GM19468 (cell line): ENCODE measurements at regions not wholly inside any gene's neighbourhood (a gene's known extent, or its start where the extent isn't known, plus 50 kb on each side); places are given as distances from the start of the nearest gene placed in this dataset.

Experiments
- ATAC-seq: cut with Tn5 transposase; IDR thresholded peaks from one replicate; pipeline ENCODE4 v1.9.1; 2021; ENCODE audit warnings: mild to moderate bottlenecking, moderate library complexity, moderate number of reproducible peaks; ENCODE audit not compliant: unreplicated experiment; ENCODE audit errors: extremely low read depth

DNA sequence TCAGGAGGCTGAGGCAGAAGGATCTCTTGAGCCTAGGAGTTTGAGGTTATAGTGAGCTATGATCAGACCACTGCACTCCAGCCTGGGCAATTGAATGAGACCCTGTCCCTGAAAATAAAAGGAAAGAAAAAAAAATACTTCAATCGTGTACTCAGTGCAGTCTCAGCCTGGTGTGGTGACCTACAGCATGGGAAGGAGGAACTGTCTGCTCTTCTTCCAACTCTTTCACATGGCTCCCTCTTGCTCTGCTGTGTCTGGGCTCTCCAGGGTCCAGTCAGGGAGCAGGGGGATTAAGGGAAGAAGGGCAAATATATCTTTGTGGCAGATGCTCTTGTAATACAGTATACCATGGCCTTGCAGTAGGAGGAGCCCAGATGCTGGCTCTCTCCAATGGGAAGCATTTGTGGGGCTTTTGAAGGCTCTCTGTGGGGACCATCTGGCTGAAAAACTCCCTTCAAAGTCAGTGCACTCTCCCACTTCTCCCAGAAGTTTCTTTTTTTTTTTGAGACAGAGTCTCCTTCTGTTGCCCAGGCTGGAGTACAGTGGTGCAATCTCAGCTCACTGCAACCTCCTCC lies 76.6 kb upstream of the TMPO start:
- ATAC-seq, result no peak

DNA sequence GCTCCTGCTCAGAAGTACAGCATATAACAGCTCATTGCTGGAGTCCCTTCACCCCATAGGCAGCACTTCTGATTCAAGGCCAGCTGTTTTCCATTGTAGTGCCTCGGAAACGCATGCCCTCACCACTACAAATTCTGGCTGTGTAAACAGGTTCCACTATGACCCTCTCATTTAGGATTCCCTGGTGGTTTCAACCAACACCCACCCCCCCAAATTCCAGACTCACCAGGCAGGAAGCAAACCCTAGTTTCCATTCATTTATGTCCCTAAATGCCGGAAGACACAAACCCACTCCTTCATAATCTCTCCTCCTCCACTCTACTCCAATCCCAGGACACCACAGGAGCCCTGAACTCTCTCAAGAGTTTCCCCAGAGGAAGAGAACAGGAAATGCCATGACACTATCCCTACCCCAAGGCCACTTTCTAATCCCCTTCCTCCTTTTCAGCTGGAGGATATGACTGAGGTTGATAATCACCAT lies 75.9 kb upstream of the TMPO start:
- no peak for ATAC-seq

DNA sequence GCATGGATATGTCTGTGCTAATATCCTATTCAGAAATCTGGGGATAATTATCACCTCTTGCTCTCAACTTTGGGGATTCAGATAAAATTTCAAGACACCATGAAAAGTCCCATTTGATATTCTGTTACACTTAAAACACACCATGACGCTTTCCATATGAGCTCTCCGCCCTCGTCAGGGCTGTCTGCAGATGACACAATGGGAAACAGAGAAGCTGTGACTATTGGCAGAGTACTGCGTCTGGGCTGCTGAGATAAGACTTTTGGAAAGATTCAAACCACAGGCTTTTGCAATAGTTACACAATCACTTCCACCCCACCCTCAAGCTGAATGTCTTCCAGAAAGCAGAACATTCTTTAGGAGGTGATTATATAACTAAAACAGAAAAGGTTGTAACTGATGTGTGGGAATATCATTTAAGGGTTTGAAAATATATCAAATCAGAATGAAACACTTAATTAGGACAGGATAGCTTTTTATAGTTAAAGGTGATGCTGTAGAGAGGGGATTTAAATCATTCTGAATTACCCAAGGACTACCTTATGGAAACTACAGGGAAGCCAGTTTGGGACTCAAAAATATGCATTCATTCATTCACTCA lies 75.3 kb upstream of the TMPO start:
- no peak for ATAC-seq

DNA sequence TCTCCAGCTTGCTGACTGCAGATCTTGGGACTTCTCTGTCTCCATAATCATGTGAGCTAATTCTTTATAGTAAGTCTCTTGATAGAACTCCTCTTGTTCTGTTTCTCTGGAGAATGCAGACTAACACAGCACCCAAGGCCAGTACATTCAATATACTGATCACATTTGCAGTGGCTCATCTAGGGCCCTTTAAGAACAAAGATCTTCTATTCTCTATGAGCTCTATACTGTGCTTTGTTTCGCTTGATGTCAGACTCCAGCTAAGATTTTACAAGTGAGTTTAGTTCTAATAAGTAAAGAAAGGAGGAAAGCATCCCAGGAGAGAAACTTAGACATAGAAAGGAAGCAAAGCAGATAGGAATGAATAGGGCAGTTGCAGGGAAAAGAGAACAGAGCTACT lies 69.3 kb upstream of the TMPO start:
- ATAC-seq, result no peak

DNA sequence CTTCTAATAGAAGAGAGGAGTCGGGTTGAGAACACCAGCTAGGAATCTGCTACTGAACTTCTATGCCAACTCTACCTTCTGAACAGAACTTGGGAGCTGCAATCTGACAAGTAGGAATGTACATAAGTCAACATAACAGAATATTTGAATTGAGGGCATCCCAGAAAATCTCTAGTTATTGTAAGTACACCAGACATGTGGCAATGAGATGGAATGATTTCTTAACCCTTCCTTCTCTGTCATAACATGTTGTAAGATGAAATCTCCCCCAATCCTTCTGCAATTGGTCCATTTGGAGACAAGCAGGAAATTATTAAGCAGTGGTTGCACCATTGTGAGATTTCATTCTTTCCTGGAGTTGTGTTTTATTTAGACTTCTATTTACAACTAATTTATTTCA lies 68.7 kb upstream of the TMPO start:
- no peak for ATAC-seq

DNA sequence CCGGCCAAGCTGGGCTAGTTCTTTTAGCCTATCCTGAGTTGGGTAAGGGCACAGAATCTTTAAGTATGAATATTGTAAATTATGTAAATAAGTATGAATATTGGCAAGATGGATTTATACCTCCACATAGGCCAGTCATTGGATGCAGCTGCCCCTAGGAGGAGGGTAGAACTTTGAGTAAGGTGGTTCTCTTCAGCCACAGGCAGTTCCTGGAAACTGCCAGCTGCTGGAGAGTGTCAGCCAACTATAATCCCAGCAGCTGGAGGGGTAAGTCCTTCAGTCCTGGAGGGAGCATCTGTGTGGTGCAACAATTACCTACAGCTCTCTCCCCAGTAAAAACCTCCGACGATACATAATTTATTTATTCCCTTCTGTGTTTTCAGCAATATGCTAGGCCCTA lies 65.8 kb upstream of the TMPO start:
- ATAC-seq, result no peak

DNA sequence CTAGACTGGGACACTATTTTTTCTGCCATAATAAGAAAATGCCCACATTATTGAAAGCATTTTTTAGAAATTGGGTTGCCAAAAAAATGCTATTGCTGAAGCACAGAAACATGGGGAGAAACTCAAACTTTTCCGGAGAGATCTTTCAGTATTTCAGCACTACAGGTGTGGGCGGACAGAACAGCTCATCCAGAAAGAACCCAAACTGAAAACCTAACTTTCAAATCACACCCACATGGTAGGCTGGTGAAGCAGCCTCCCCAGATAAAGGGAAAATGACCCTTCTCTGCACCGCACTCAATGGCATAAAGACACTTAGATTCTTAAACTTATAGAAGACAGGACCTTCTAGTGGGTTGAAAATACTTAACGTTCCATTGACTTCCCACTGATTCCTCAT lies 62.3 kb upstream of the TMPO start:
- no peak for ATAC-seq

DNA sequence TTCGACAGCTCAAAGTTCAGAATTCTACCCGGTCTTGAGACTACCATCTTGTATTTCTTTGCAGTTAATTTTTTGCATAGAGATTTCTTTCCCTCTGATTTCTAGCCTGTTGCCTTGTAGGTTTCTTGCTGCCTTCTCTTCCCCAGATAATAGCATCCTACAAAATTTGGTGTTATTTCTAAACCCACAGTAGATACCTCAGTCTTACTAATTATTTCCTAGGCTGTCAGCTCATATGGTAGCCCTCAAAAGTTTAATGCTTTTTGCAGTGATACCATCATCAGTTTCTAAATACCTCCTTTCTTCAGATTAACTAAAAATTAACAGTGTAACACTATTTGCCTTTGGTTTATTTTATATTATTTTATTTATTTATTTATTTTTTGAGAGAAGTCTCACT lies 61.9 kb upstream of the TMPO start:
- ATAC-seq, result no peak

DNA sequence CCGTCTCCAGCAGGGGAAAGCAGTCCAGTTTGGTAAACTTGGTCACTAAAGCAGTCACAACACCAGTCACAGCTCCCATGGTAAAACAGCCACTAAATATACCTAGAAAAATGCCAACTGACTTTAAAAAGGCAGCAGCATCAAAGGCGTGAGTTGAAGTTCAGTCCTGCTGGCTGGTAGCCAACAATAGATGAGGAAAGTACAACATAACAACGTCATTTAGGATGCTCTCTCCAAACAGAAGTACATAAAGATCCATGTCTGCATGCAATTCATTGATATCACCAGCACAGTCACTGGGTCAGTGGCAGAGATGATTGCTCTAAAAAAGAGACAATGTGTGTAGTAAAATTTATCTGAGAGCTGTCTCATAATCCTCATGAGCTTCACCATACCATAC lies 59.3 kb upstream of the TMPO start:
- no peak for ATAC-seq

DNA sequence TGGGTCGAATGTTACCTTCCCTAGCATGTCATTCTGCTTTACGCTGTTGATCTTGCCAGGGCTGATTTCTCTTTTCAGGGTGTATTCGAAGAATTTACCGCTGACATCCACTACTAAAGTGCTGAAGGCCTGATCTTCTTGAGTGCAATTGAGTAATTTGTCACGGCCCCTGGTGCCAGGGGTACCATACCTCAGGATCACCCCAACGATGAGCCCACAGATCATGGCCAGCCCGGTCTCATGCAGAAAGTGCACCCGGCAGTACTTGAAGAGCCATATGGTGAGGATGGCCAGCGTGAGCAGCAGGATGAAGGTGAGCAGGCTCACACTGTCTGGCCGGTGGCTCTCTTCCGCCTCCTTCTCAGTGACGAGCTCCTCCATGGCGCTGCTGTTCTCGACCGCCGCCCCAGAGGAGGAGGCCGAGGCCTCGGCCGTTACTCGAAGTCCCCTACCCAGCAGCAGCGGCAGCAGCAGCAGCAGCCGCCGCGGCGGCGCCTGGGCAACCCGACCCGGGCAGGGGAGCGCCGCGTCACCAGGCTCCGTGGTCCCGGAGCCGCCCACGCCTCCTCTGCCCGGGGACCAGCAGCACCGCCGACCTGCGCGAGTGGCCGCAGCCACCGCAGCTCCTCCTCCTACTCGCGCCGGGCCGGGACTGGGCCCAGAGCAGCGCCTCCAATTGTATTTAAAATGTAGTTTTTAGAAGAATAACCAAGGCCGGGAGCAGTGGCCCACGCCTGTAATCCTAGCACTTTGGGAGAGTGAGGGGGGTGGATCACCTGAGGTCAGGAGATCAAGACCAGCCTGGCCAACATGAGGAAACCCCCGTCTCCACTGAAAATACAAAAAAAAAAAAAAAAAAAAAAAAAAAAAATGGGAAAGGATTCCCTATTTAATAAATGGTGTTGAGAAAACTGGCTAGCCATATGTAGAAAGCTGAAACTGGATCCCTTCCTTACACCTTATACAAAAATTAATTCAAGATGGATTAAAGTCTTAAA lies 58.5 kb upstream of the TMPO start:
- ATAC-seq, result peak; percentile 77

DNA sequence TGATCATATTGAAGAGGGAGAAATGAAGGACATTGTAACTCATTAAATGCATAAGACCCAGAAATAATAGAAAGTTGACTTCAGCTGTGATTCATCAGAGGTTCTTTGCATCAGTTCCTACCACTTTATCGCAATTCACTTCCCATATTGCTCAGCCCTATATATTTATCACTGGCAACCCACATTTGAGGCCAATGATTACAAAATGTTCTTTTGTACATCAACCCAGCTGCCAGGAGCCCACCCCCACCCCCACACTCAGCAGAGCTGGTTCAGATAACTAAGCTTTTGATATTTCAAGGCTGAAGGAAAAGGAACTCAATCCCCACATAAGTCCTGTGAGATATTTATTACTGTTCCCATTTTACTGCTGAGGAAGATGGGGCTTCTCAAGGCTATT lies 51.2 kb upstream of the TMPO start:
- no peak for ATAC-seq

DNA sequence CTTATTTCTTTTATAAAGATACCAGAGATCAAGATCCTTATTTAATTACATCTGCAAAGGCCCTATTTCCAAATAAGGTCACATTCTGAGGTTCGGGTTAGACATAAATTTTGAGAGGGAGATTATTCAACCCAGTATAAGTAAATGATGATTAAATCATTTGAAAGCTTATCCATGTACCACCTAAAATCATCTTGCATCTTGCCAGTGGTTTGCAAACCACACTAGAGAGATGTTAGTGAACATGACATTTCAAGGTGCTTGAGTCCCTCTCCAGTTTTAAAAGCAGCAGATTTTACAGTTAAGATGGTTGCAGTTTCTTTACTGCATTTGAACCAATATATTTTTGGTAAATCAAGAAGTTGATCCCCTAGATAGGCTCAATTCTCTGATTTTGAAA lies 49.9 kb upstream of the TMPO start:
- no peak for ATAC-seq
